Adrenal gland (tissue), 9 donors: ENCODE measurements at regions not wholly inside any gene's neighbourhood (a gene's known extent, or its start where the extent isn't known, plus 50 kb on each side); places are given as distances from the start of the nearest gene placed in this dataset.

Experiments
- DNase-seq, 7 donors: peaks; one replicate each; pipeline ENCODE4 v3.0.0-alpha.2; 2019 to 2020
- H3K27ac ChIP-seq, 5 donors: fragments of 200-600 bp; sonication (generic) in 4 of 5; 1 replicate in 3 of 5; 2 replicates in 2 of 5; pipeline versions ENCODE4 v1.5.1 to v1.8.0; 2016 to 2020; ENCODE audit warnings: mild to moderate bottlenecking in 1 of 5
- H3K27me3 ChIP-seq: fragments of 200-600 bp; 2 replicates; pipeline ENCODE4 v1.8.0; 2021
- H3K36me3 ChIP-seq, 2 donors: fragments of 200-600 bp; replicated peaks in 1 of 2; 1 replicate in 1 of 2; 2 replicates in 1 of 2; pipeline versions ENCODE4 v1.5.1 to v1.8.0; 2018 to 2022
- H3K4me1 ChIP-seq, 2 donors: fragments of 200-600 bp; replicated peaks in 1 of 2; 1 replicate in 1 of 2; 2 replicates in 1 of 2; pipeline versions ENCODE4 v1.5.1 to v1.8.0; 2018 to 2021
- H3K4me3 ChIP-seq, 4 donors: fragments of 200-600 bp; sonication (generic) in 3 of 4; one replicate each; pipeline ENCODE4 v1.5.1; 2016 to 2018
- H3K9me3 ChIP-seq, 3 donors: fragments of 200-600 bp; sonication (generic) in 1 of 3; replicated peaks in 1 of 3; 1 replicate in 2 of 3; 2 replicates in 1 of 3; pipeline versions ENCODE4 v1.5.1 to v1.8.0; 2016 to 2021
- POLR2A ChIP-seq, 2 donors: fragments of 450-650 bp; IDR thresholded peaks; one replicate each; pipeline ENCODE4 v1.6.1; 2017; ENCODE audit warnings: antibody characterized with exemption in 2 of 2, mild to moderate bottlenecking in 2 of 2, moderate library complexity in 1 of 2
- WGBS, 4 donors: extraction: QIAGEN DNeasy Blood & Tissue Kit in 2 of 4; methylation state at CpG; one replicate each; pipeline versions ENCODE4 v1.1.5 to v1.1.7; 2013 to 2017; 5-methylcytosine and 5-hydroxymethylcytosine counted together
- intact Hi-C, 2 donors: fragments of 100-400 bp; cut with DNase I; formaldehyde crosslinking; loops; one replicate each; pipeline versions ENCODE4 v1.14.1 to v1.15.0; 2022 to 2023
- TF ChIP-seq, protein P1 (sequence below), 6 experiments: fragments of 450-650 bp in 4 of 6; fragments of 200-600 bp in 2 of 6; sonication (generic) in 1 of 6; IDR thresholded peaks; 1 replicate in 5 of 6; 2 replicates in 1 of 6; pipeline versions ENCODE4 v1.5.1 to v1.8.0; 2016 to 2021; ENCODE audit warnings: antibody characterized with exemption in 6 of 6, mild to moderate bottlenecking in 2 of 6, moderate library complexity in 1 of 6
- donor health status: healthy with polysubstance abuse.
- donor health status: Bipolar disorder and iron deficiency.
- donor health status: DM: yes; HTN: yes; CAD: no.
- donor health status: DM: no; HTN: no; CAD: no.
- donor health status: DM: no; HTN: no; CAD: no.

DNA sequence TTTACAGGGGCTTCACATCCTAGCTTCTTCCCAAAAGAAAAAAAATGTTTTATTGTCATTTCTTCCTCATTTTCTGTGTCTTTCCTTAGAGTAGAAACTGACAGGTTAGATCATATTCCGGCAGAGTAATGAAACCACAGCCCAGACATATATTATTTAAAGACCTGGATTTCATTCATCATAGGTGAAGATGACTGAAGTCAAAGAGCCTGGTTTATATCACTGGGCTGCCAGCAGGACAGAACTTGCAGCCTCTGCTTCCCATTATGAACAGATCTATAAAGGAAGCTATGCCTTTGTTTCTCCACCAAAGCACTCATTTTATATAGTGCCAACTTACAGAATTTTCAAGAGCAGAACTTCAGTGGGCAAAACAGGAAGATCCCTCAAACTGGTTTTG is 137.9 kb downstream of the METTL4 start:
- 68 to 83% (median 72%) methylated on average over 1 of the region's 1 CpG for WGBS, 4 donors
- H3K4me3 ChIP-seq, result no peak overlapping the region
- no peak for TF ChIP-seq POLR2A (IDR thresholded peaks at IDR 0.05)
- TF ChIP-seq, protein P1, sequence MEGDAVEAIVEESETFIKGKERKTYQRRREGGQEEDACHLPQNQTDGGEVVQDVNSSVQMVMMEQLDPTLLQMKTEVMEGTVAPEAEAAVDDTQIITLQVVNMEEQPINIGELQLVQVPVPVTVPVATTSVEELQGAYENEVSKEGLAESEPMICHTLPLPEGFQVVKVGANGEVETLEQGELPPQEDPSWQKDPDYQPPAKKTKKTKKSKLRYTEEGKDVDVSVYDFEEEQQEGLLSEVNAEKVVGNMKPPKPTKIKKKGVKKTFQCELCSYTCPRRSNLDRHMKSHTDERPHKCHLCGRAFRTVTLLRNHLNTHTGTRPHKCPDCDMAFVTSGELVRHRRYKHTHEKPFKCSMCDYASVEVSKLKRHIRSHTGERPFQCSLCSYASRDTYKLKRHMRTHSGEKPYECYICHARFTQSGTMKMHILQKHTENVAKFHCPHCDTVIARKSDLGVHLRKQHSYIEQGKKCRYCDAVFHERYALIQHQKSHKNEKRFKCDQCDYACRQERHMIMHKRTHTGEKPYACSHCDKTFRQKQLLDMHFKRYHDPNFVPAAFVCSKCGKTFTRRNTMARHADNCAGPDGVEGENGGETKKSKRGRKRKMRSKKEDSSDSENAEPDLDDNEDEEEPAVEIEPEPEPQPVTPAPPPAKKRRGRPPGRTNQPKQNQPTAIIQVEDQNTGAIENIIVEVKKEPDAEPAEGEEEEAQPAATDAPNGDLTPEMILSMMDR (IDR thresholded peaks at IDR 0.05), result no peak

DNA sequence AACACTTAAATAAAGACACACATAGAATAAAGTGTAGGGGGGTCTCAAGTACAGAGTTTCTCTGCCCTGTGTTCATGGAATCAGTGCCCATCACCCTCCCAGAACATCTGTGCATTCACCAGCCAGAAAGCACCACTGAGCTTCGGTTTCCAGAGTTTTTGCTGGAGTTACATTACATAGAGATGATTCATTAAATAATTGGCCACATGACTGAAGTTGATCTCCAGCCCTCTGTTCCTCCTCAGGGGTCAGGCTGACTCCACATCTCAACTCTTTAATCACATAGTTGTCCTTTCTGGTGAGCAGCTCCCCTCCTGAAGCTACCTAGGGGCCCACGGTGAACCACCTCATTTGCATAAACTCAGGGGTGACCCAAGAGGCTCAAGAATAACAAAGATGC is 129.8 kb downstream of the METTL4 start:
- 71 to 89% (median 81%) methylated on average over 2 of the region's 2 CpGs for WGBS, 4 donors
- Histone ChIP-seq H3K36me3 (no peaks in the 10 kb centered on the region), H3K27ac (no peak overlapping the region), H3K27me3 (no peaks in the 10 kb centered on the region), H3K9me3 (no peaks in the 10 kb centered on the region), H3K4me1 (no peaks in the 10 kb centered on the region), H3K4me3 (no peak overlapping the region)
- TF ChIP-seq POLR2A (IDR thresholded peaks at IDR 0.05), result no peak
- TF ChIP-seq, protein P1 (IDR thresholded peaks at IDR 0.05), result no peak
- DNase-seq, result no peak
- intact Hi-C loops, result no loop called here

More for the DNA sequence above, 137.9 kb downstream of the METTL4 start:
- Histone ChIP-seq H3K36me3 (no peaks in the 10 kb centered on the region), H3K9me3 (no peaks in the 10 kb centered on the region), H3K27ac (no peak overlapping the region), H3K27me3 (no peaks in the 10 kb centered on the region), H3K4me1 (no peaks in the 10 kb centered on the region)
- no peak for DNase-seq
- intact Hi-C loops, result no loop called here

DNA sequence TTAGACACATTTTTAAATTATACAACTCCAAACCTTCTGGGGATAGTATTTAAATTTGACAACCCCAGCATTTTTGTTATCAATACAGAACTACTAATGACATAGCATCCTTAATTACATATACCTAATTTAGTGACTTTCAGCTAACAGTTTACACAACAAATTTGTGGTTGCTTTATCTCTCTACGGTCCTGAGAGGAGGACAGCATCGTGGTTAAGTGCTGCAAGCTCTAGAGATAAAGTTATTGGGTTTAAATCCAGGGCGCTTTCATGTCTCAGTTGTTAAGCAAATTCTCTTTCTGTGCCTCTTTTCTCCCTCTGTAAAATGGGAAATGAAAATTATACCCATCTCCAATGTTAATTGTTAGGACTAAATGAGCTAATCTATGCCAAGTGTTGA is 129.3 kb downstream of the METTL4 start:
- no peaks in the 10 kb centered on the region for H3K27me3 ChIP-seq
- 40 to 56% (median 52%) methylated on average over 3 of the region's 3 CpGs for WGBS, 4 donors
- TF ChIP-seq, protein P1 (IDR thresholded peaks at IDR 0.05), result no peak
- TF ChIP-seq POLR2A (IDR thresholded peaks at IDR 0.05), result no peak

DNA sequence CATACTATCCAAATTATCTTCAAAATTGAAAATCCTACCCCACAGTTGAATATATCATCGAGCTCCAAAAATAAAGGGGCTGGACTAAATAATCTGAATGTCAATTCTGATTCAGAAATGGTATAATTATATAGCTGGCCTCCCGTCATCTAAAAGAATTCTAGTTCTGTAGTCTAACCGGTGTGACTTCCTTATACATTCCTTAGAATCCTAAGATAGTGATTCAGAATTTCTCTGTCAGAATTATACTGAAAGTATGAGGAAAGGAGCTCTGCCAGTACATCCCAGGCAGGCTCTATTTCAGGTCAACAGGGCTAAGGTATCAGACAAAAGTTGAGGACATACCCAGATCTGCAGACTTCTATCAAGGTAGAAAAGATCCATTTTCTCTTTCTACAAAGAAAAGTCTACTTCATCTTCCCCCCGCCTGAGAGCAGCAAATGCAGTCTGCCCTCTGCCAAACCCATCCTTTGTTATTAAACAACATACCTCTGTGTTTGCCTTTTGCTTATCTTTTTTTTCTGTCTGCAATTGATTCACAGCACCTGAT is 128.5 kb downstream of the METTL4 start:
- Histone ChIP-seq H3K4me1 (no peaks in the 10 kb centered on the region), H3K27me3 (no peaks in the 10 kb centered on the region), H3K4me3 (no peak overlapping the region), H3K36me3 (no peaks in the 10 kb centered on the region), H3K9me3 (no peaks in the 10 kb centered on the region), H3K27ac (no peak overlapping the region)
- no peak for DNase-seq
- whole genome bisulfite sequencing, 4 donors, result 65 to 71% (median 68%) methylated on average over 4 of the region's 4 CpGs
- TF ChIP-seq, protein P1 (IDR thresholded peaks at IDR 0.05), result no peak
- TF ChIP-seq POLR2A (IDR thresholded peaks at IDR 0.05), result no peak
- intact Hi-C loops, result no loop called here

More for the DNA sequence above, 129.3 kb downstream of the METTL4 start:
- H3K36me3 ChIP-seq, result no peaks in the 10 kb centered on the region
- intact Hi-C loops, result no loop called here
- no peaks in the 10 kb centered on the region for H3K4me1 ChIP-seq
- H3K9me3 ChIP-seq, result no peaks in the 10 kb centered on the region
- no peak overlapping the region for H3K27ac ChIP-seq
- no peak for DNase-seq
- no peak overlapping the region for H3K4me3 ChIP-seq
